ENCODE measurements at regions not wholly inside any gene's neighbourhood (a gene's known extent, or its start where the extent isn't known, plus 50 kb on each side); places are given as distances from the start of the nearest gene placed in this dataset.

- no peaks in the 10 kb centered on the region for H3K36me3 ChIP-seq (ENCODE audit: insufficient read depth, low read length, poor library complexity, severe bottlenecking)
- POLR2A ChIA-PET (ENCODE audit: low non-redundant PET): no interaction called here
Observed at GRCh38 chr5:124641154-124641792, 105.2 kb downstream of the ZNF608 start.

DNA sequence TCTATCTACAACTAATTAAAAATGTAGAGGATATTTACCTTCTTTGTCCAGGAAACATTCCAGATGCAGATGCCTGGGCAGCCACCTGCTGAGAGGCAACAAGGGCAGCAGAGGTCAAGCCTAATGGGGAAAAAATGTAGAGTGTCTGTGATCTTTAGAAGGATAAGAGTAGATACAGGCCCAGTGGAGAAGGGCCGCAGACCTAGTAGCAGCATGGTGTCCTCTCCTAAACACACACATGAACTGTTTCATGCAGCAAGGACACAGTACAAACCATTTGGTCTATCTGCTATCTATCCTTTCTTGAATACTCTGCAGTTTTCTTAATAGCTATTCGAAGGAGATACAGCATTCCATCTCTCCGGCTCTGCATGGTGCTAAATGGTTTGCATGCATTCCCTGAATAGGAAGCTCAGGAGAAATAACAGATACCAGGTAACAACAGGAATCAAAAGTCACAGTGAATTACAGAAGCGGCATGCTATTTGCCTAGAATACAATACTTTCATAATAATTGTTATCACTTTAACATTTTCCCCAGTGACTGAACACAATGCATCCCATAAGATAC is 107.3 kb downstream of the ZNF608 start:
- Histone ChIP-seq H3K9me3 (ENCODE audit: low read depth, low read length, poor library complexity, severe bottlenecking) (no peaks in the 10 kb centered on the region), H3K4me3 (ENCODE audit: low read depth, low read length, poor library complexity, severe bottlenecking) (no peak overlapping the region), H3K27me3 (replicated peaks; ENCODE audit: insufficient read depth, low read depth, low read length, poor library complexity) (no peaks in the 10 kb centered on the region), H3K4me1 (ENCODE audit: insufficient read depth, low read length, poor library complexity, severe bottlenecking) (no peaks in the 10 kb centered on the region), H3K27ac (ENCODE audit: low read depth, low read length, poor library complexity, severe bottlenecking) (no peak overlapping the region), H3K36me3 (ENCODE audit: insufficient read depth, low read length, poor library complexity, severe bottlenecking) (no peaks in the 10 kb centered on the region)
- ChIA-PET POLR2A (ENCODE audit: low non-redundant PET) (no interaction called here), CTCF (no interaction called here)
- BruUV-seq (replicated peaks): no TSS peak
- TF ChIP-seq EZH2 (IDR thresholded peaks at IDR 0.05; ENCODE audit: borderline replicate concordance, low read depth, low read length, poor library complexity, severe bottlenecking): no peak
- TF ChIP-seq, protein P1, sequence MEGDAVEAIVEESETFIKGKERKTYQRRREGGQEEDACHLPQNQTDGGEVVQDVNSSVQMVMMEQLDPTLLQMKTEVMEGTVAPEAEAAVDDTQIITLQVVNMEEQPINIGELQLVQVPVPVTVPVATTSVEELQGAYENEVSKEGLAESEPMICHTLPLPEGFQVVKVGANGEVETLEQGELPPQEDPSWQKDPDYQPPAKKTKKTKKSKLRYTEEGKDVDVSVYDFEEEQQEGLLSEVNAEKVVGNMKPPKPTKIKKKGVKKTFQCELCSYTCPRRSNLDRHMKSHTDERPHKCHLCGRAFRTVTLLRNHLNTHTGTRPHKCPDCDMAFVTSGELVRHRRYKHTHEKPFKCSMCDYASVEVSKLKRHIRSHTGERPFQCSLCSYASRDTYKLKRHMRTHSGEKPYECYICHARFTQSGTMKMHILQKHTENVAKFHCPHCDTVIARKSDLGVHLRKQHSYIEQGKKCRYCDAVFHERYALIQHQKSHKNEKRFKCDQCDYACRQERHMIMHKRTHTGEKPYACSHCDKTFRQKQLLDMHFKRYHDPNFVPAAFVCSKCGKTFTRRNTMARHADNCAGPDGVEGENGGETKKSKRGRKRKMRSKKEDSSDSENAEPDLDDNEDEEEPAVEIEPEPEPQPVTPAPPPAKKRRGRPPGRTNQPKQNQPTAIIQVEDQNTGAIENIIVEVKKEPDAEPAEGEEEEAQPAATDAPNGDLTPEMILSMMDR (conservative IDR thresholded peaks at IDR 0.05; ENCODE audit: low read depth, low read length): no peak
- DNase-seq (ENCODE audit: low spot score): no peak
- intact Hi-C loops (cut with micrococcal nuclease; ENCODE audit: unreplicated experiment): no loop called here

More at GRCh38 chr5:124641154-124641792, 105.2 kb downstream of the ZNF608 start:
- no peak overlapping the region for H3K27ac ChIP-seq (ENCODE audit: low read depth, low read length, poor library complexity, severe bottlenecking)
- intact Hi-C loops (cut with micrococcal nuclease; ENCODE audit: unreplicated experiment): no loop called here
- BruUV-seq (replicated peaks): no TSS peak
- no peaks in the 10 kb centered on the region for H3K27me3 ChIP-seq (replicated peaks; ENCODE audit: insufficient read depth, low read depth, low read length, poor library complexity)
- H3K4me1 ChIP-seq (ENCODE audit: insufficient read depth, low read length, poor library complexity, severe bottlenecking): no peaks in the 10 kb centered on the region
- H3K4me3 ChIP-seq (ENCODE audit: low read depth, low read length, poor library complexity, severe bottlenecking): no peak overlapping the region
- TF ChIP-seq, protein P1 (conservative IDR thresholded peaks at IDR 0.05; ENCODE audit: low read depth, low read length): no peak
- TF ChIP-seq EZH2 (IDR thresholded peaks at IDR 0.05; ENCODE audit: borderline replicate concordance, low read depth, low read length, poor library complexity, severe bottlenecking): no peak
- CTCF ChIA-PET: no interaction called here
- DNase-seq (ENCODE audit: low spot score): no peak
- no peaks in the 10 kb centered on the region for H3K9me3 ChIP-seq (ENCODE audit: low read depth, low read length, poor library complexity, severe bottlenecking)

- CTCF ChIA-PET: no interaction called here
Observed at GRCh38 chr5:124637011-124637410, 109.4 kb downstream of the ZNF608 start.

More at GRCh38 chr5:124637011-124637410, 109.4 kb downstream of the ZNF608 start:
- BruUV-seq (replicated peaks): no TSS peak
- POLR2A ChIA-PET (ENCODE audit: low non-redundant PET): no interaction called here
- H3K4me3 ChIP-seq (ENCODE audit: low read depth, low read length, poor library complexity, severe bottlenecking): no peak overlapping the region
- no peaks in the 10 kb centered on the region for H3K9me3 ChIP-seq (ENCODE audit: low read depth, low read length, poor library complexity, severe bottlenecking)
- TF ChIP-seq, protein P1 (conservative IDR thresholded peaks at IDR 0.05; ENCODE audit: low read depth, low read length): no peak
- TF ChIP-seq EZH2 (IDR thresholded peaks at IDR 0.05; ENCODE audit: borderline replicate concordance, low read depth, low read length, poor library complexity, severe bottlenecking): no peak
- H3K27ac ChIP-seq (ENCODE audit: low read depth, low read length, poor library complexity, severe bottlenecking): no peak overlapping the region
- H3K4me1 ChIP-seq (ENCODE audit: insufficient read depth, low read length, poor library complexity, severe bottlenecking): no peaks in the 10 kb centered on the region
- intact Hi-C loops (cut with micrococcal nuclease; ENCODE audit: unreplicated experiment): no loop called here
- H3K27me3 ChIP-seq (replicated peaks; ENCODE audit: insufficient read depth, low read depth, low read length, poor library complexity): no peaks in the 10 kb centered on the region
- DNase-seq (ENCODE audit: low spot score): no peak
- no peaks in the 10 kb centered on the region for H3K36me3 ChIP-seq (ENCODE audit: insufficient read depth, low read length, poor library complexity, severe bottlenecking)
